ENCODE measurements at regions not wholly inside any gene's neighbourhood (a gene's known extent, or its start where the extent isn't known, plus 50 kb on each side); places are given as distances from the start of the nearest gene placed in this dataset.

- no peak for TF ChIP-seq CTCF (IDR thresholded peaks at IDR 0.05; ENCODE audit: insufficient read depth, low read length, poor library complexity, severe bottlenecking)
- DNase-seq (ENCODE audit: extremely low read depth, insufficient read length), result no peak
Observed at GRCh38 chr17:72183194-72183685, 62.4 kb downstream of the SOX9 start.

GRCh38 chr17:72184805-72185204 lies 64.0 kb downstream of the SOX9 start:
- no peak for DNase-seq (ENCODE audit: extremely low read depth, insufficient read length)
- H3K4me3 ChIP-seq (replicated peaks; ENCODE audit: low read depth, low read length), result no peak overlapping the region
- H3K36me3 ChIP-seq (ENCODE audit: control insufficient read depth, insufficient read depth, low read length), result no peaks in the 10 kb centered on the region
- TF ChIP-seq CTCF (IDR thresholded peaks at IDR 0.05; ENCODE audit: insufficient read depth, low read length, poor library complexity, severe bottlenecking), result no peak
- no peaks in the 10 kb centered on the region for H3K27me3 ChIP-seq (replicated peaks; ENCODE audit: control insufficient read depth, insufficient read depth, low read length)

More at GRCh38 chr17:72183194-72183685, 62.4 kb downstream of the SOX9 start:
- H3K36me3 ChIP-seq (ENCODE audit: control insufficient read depth, insufficient read depth, low read length), result no peaks in the 10 kb centered on the region
- no peaks in the 10 kb centered on the region for H3K27me3 ChIP-seq (replicated peaks; ENCODE audit: control insufficient read depth, insufficient read depth, low read length)
- no peak overlapping the region for H3K4me3 ChIP-seq (replicated peaks; ENCODE audit: low read depth, low read length)

- no peaks in the 10 kb centered on the region for H3K36me3 ChIP-seq (ENCODE audit: control insufficient read depth, insufficient read depth, low read length)
- H3K4me3 ChIP-seq (replicated peaks; ENCODE audit: low read depth, low read length), result no peak overlapping the region
- no peak for TF ChIP-seq CTCF (IDR thresholded peaks at IDR 0.05; ENCODE audit: insufficient read depth, low read length, poor library complexity, severe bottlenecking)
- DNase-seq (ENCODE audit: extremely low read depth, insufficient read length), result no peak
- H3K27me3 ChIP-seq (replicated peaks; ENCODE audit: control insufficient read depth, insufficient read depth, low read length), result no peaks in the 10 kb centered on the region
Observed at GRCh38 chr17:72185564-72185963, 64.7 kb downstream of the SOX9 start.

- H3K27me3 ChIP-seq (replicated peaks; ENCODE audit: control insufficient read depth, insufficient read depth, low read length), result no peaks in the 10 kb centered on the region
- H3K36me3 ChIP-seq (ENCODE audit: control insufficient read depth, insufficient read depth, low read length), result no peaks in the 10 kb centered on the region
- no peak for TF ChIP-seq CTCF (IDR thresholded peaks at IDR 0.05; ENCODE audit: insufficient read depth, low read length, poor library complexity, severe bottlenecking)
- H3K4me3 ChIP-seq (replicated peaks; ENCODE audit: low read depth, low read length), result no peak overlapping the region
- DNase-seq (ENCODE audit: extremely low read depth, insufficient read length), result no peak
Observed at GRCh38 chr17:72187556-72187955, 66.7 kb downstream of the SOX9 start.

GRCh38 chr17:72188801-72189200 lies 68.0 kb downstream of the SOX9 start:
- DNase-seq (ENCODE audit: extremely low read depth, insufficient read length), result no peak
- Histone ChIP-seq H3K36me3 (ENCODE audit: control insufficient read depth, insufficient read depth, low read length) (no peaks in the 10 kb centered on the region), H3K27me3 (replicated peaks; ENCODE audit: control insufficient read depth, insufficient read depth, low read length) (no peaks in the 10 kb centered on the region), H3K4me3 (replicated peaks; ENCODE audit: low read depth, low read length) (no peak overlapping the region)
- TF ChIP-seq CTCF (IDR thresholded peaks at IDR 0.05; ENCODE audit: insufficient read depth, low read length, poor library complexity, severe bottlenecking), result no peak

Measured in GM06990 (cell line).